Osteoblast (primary cell): ENCODE measurements at regions not wholly inside any gene's neighbourhood (a gene's known extent, or its start where the extent isn't known, plus 50 kb on each side); places are given as distances from the start of the nearest gene placed in this dataset.
A peak's percentile ranks its signal among the peaks of the same experiment; 100 is the strongest.

Experiments used
- DNase-seq: peaks from one replicate; pipeline ENCODE4 v3.0.0; 2011; ENCODE audit warnings: low spot score, mixed read lengths; ENCODE audit not compliant: insufficient read length; ENCODE audit errors: missing footprints
- H2AFZ ChIP-seq: 2 replicates; pipeline ENCODE4 v1.6.0; 2011; ENCODE audit warnings: mild to moderate bottlenecking, low read length
- H3K27ac ChIP-seq: 2 replicates; pipeline ENCODE4 v1.5.1; 2011; ENCODE audit warnings: mild to moderate bottlenecking, low read depth, low read length, moderate library complexity
- H3K27me3 ChIP-seq: 2 replicates; pipeline ENCODE4 v1.6.0; 2012; ENCODE audit warnings: mild to moderate bottlenecking, control low read depth, inconsistent platforms, low read length, moderate library complexity; ENCODE audit not compliant: insufficient read depth
- H3K36me3 ChIP-seq: 2 replicates; pipeline ENCODE4 v1.5.1; 2011; ENCODE audit warnings: mild to moderate bottlenecking, low read length, control low read depth, moderate library complexity; ENCODE audit not compliant: insufficient read depth
- H3K4me1 ChIP-seq: 2 replicates; pipeline ENCODE4 v1.5.1; 2011; ENCODE audit warnings: mild to moderate bottlenecking, low read length, control low read depth, moderate library complexity; ENCODE audit not compliant: insufficient read depth
- H3K4me2 ChIP-seq: 2 replicates; pipeline ENCODE4 v1.6.0; 2011; ENCODE audit warnings: mild to moderate bottlenecking, low read length; ENCODE audit not compliant: insufficient read depth
- H3K4me3 ChIP-seq: fragments of 200-600 bp; sonication (generic); 3 replicates; pipeline ENCODE4 v1.5.1; 2012; ENCODE audit warnings: mild to moderate bottlenecking, low read length, inconsistent platforms; ENCODE audit not compliant: insufficient read depth
- H3K79me2 ChIP-seq: 2 replicates; pipeline ENCODE4 v1.6.0; 2012; ENCODE audit warnings: mild to moderate bottlenecking, low read length, control low read depth, inconsistent platforms; ENCODE audit not compliant: insufficient read depth
- H3K9me3 ChIP-seq: 2 replicates; pipeline ENCODE4 v1.5.1; 2011; ENCODE audit warnings: low read depth, low read length, control low read depth
- H4K20me1 ChIP-seq: 2 replicates; pipeline ENCODE4 v1.6.0; 2012; ENCODE audit warnings: mild to moderate bottlenecking, low read length, control low read depth; ENCODE audit not compliant: insufficient read depth
- TF ChIP-seq, protein P1 (sequence below): IDR thresholded peaks from 2 replicates; pipeline ENCODE4 v1.5.1; 2011; ENCODE audit warnings: mild to moderate bottlenecking, low read depth, low read length, moderate library complexity; ENCODE audit errors: extremely low read depth

DNA sequence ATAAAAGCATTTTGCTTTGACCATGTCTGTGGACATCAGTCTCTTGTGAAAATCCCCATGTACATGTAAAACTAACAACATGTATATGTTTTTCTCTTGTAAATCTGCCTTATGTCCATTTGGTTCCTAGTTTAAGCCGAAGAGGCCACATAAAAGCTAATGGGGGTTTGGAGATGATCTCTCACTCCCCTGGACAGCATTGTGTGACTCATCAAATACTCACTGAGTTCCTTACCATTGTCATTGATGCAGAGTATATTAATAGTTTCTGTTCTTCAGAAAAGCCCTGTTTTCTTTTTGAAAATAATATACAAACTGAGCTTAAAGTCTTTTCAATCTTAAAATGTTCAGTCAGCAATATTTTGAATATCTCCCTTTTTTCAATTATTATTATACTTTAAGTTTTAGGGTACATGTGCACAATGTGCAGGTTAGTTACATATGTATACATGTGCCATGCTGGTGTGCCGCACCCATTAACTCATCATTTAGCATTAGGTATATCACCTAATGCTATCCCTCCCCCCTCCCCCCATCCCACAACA, 536.7 kb upstream of the HTR2A start:
- Histone ChIP-seq H4K20me1 (no peaks in the 10 kb centered on the region), H2AFZ (no peak overlapping the region), H3K4me1 (no peaks in the 10 kb centered on the region), H3K27ac (no peak overlapping the region), H3K4me3 (no peak overlapping the region), H3K9me3 (no peaks in the 10 kb centered on the region), H3K27me3 (no peaks in the 10 kb centered on the region), H3K36me3 (no peaks in the 10 kb centered on the region), H3K4me2 (no peak overlapping the region), H3K79me2 (no peaks in the 10 kb centered on the region)
- no peak for DNase-seq
- TF ChIP-seq, protein P1, sequence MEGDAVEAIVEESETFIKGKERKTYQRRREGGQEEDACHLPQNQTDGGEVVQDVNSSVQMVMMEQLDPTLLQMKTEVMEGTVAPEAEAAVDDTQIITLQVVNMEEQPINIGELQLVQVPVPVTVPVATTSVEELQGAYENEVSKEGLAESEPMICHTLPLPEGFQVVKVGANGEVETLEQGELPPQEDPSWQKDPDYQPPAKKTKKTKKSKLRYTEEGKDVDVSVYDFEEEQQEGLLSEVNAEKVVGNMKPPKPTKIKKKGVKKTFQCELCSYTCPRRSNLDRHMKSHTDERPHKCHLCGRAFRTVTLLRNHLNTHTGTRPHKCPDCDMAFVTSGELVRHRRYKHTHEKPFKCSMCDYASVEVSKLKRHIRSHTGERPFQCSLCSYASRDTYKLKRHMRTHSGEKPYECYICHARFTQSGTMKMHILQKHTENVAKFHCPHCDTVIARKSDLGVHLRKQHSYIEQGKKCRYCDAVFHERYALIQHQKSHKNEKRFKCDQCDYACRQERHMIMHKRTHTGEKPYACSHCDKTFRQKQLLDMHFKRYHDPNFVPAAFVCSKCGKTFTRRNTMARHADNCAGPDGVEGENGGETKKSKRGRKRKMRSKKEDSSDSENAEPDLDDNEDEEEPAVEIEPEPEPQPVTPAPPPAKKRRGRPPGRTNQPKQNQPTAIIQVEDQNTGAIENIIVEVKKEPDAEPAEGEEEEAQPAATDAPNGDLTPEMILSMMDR, result no peak

DNA sequence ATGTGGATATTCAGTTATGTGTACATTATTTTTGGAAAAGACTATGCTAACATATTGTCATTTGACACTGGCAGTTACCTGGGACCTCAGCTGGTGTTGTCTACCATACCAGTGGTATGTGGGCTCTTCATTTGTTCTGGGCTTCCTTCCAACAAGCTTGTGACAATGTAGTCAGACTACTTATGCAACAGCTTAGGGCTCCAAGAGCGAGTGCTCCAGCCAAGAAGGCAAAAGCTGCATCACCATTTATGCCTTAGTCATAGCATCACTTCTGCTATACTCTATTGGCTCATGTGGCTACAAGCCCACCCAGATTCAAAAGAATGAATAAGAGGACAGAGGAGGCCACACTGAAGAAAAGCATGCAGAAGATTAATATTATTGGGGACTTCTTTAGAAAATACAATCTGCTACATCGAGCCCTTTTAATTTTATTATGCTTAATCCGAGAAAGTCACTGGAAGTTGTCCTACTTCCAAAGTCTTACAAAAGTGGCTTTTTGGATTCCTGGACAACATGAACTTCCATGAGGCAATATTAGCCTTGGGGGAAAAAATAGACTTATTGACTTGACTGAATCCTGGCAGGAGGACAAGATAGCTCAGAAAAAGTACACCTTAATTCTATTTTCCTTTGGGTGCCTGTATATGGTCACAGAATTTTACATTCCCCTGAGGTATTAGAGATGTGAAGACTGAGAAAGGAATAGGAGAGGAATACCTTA, 529.4 kb upstream of the HTR2A start:
- no peak overlapping the region for H3K4me2 ChIP-seq
- no peaks in the 10 kb centered on the region for H3K79me2 ChIP-seq
- DNase-seq, result no peak
- H3K36me3 ChIP-seq, result no peaks in the 10 kb centered on the region
- TF ChIP-seq, protein P1, result no peak
- H4K20me1 ChIP-seq, result no peaks in the 10 kb centered on the region
- no peak overlapping the region for H3K27ac ChIP-seq
- H3K27me3 ChIP-seq, result no peaks in the 10 kb centered on the region
- no peaks in the 10 kb centered on the region for H3K9me3 ChIP-seq
- H3K4me1 ChIP-seq, result no peaks in the 10 kb centered on the region
- no peak overlapping the region for H3K4me3 ChIP-seq
- no peak overlapping the region for H2AFZ ChIP-seq

DNA sequence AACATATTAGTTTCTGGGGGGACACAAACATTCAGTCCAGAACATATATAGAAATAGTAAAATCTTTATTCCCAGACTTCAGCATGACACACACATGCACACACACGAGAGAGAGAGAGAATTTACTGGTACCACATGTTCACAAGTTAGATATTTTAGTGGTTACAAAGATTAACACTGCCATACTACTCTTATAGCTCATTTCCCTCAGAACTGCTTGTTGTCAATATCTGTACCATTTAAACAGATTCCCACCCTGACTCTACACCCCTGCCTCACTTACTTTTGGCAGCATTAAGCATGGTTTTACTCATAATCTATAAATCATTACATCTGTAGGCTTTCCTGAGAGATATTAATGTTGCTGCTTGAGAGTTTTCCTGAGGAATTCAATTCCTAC, 524.7 kb upstream of the HTR2A start:
- DNase-seq, result no peak
- H3K4me2 ChIP-seq, result no peak overlapping the region
- TF ChIP-seq, protein P1, result no peak

DNA sequence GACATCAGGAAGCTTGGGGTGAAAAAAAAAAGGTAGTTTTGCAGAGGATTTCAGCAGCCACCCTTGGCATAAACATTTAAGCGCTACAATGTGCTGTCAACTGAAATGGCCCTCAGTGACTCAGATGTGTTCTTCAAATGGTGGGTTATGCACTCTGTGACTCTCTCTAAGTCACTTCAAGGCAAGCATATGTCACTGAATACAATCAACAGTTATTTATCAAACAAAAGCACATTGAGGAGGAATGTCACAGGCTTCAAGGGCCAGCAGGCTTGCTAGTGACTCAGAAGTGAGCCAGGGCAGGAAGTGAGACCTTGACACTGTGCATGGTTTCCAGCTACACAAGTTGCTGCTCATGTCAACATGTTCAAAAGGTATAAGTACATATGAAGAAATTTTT, 523.7 kb upstream of the HTR2A start:
- H3K79me2 ChIP-seq, result no peaks in the 10 kb centered on the region
- no peaks in the 10 kb centered on the region for H3K27me3 ChIP-seq
- no peak overlapping the region for H2AFZ ChIP-seq
- no peaks in the 10 kb centered on the region for H3K4me1 ChIP-seq
- H3K27ac ChIP-seq, result no peak overlapping the region
- TF ChIP-seq, protein P1, result no peak
- H3K36me3 ChIP-seq, result no peaks in the 10 kb centered on the region
- H3K4me2 ChIP-seq, result no peak overlapping the region
- no peak overlapping the region for H3K4me3 ChIP-seq
- no peaks in the 10 kb centered on the region for H3K9me3 ChIP-seq
- DNase-seq, result peak; percentile 25
- no peaks in the 10 kb centered on the region for H4K20me1 ChIP-seq

More for the DNA sequence above, 524.7 kb upstream of the HTR2A start:
- H3K4me1 ChIP-seq, result no peaks in the 10 kb centered on the region
- no peaks in the 10 kb centered on the region for H3K9me3 ChIP-seq
- H3K4me3 ChIP-seq, result no peak overlapping the region
- H3K36me3 ChIP-seq, result no peaks in the 10 kb centered on the region
- H2AFZ ChIP-seq, result no peak overlapping the region
- H4K20me1 ChIP-seq, result no peaks in the 10 kb centered on the region
- no peak overlapping the region for H3K27ac ChIP-seq
- no peaks in the 10 kb centered on the region for H3K79me2 ChIP-seq
- H3K27me3 ChIP-seq, result no peaks in the 10 kb centered on the region
